ENCODE measurements at regions not wholly inside any gene's neighbourhood (a gene's known extent, or its start where the extent isn't known, plus 50 kb on each side); places are given as distances from the start of the nearest gene placed in this dataset.

DNA sequence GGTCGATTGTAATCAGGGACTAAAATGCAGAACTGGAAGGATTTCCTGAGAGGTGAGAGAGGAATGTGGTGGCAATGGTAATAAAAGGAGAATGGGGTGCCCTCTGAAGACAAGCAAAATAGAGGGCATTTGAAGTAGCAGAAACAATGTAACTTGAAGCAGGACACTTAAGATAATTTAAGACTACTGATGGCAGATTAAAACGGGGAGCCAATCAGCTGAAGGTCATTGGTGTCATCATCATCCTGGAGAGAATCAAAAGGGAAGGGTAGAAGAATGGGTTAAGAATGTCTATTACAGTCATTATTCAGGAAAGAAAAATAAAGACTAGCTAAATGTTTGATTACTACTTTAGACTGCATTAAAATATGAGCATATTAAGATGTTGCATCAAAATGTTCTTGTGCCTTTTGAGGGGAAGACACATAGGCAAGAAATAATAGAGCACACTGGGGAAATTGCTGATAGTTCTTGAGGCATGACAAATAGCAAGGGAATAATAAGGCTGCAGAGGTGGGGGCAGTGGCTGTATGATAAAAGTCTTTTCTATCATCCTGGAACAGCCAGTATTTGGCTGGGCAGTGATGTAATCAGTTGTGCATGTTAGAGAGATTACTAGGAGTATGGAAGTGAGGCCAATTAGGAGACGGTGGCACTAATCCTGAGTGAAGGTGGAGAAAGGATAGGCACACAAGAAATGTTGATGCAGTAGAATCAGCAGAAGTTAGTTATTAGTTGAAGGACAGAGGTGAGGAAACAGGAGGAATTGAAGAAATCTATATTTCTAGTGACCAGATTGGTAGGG is 60.2 kb downstream of the CCDC71L start:
- TF ChIP-seq, protein P1, sequence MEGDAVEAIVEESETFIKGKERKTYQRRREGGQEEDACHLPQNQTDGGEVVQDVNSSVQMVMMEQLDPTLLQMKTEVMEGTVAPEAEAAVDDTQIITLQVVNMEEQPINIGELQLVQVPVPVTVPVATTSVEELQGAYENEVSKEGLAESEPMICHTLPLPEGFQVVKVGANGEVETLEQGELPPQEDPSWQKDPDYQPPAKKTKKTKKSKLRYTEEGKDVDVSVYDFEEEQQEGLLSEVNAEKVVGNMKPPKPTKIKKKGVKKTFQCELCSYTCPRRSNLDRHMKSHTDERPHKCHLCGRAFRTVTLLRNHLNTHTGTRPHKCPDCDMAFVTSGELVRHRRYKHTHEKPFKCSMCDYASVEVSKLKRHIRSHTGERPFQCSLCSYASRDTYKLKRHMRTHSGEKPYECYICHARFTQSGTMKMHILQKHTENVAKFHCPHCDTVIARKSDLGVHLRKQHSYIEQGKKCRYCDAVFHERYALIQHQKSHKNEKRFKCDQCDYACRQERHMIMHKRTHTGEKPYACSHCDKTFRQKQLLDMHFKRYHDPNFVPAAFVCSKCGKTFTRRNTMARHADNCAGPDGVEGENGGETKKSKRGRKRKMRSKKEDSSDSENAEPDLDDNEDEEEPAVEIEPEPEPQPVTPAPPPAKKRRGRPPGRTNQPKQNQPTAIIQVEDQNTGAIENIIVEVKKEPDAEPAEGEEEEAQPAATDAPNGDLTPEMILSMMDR (IDR thresholded peaks at IDR 0.05) = no peak
- no peak for TF ChIP-seq EZH2 (IDR thresholded peaks at IDR 0.05; ENCODE audit: borderline replicate concordance, insufficient read depth, low read depth, low read length, poor library complexity, severe bottlenecking)
